ENCODE measurements at regions not wholly inside any gene's neighbourhood (a gene's known extent, or its start where the extent isn't known, plus 50 kb on each side); places are given as distances from the start of the nearest gene placed in this dataset.

- Mint-ChIP-seq H3K9me3 (peaks cover 8% of the 10 kb centered on the region), H3K4me1 (peaks cover 7% of the 10 kb centered on the region), H3K27ac (no peak overlapping the region), H3K4me3 (no peak overlapping the region), H3K36me3 (no peaks in the 10 kb centered on the region)
- DNase-seq (ENCODE audit: low spot score in 2 of 2) (no peak), ATAC-seq (no peak)
These were observed 188.3 kb downstream of the DDX3Y start for GRCh38 chrY:13092986-13093385.

GRCh38 chrY:13093461-13093860 lies 188.8 kb downstream of the DDX3Y start:
- no peak for DNase-seq (ENCODE audit: low spot score in 2 of 2)
- Mint-ChIP-seq H3K4me1 (peaks cover 7% of the 10 kb centered on the region), H3K27ac (no peak overlapping the region), H3K9me3 (peaks cover 8% of the 10 kb centered on the region), H3K36me3 (no peaks in the 10 kb centered on the region), H3K4me3 (no peak overlapping the region)
- no peak for ATAC-seq

GRCh38 chrY:13094411-13094810 lies 189.7 kb downstream of the DDX3Y start:
- H3K9me3 Mint-ChIP-seq, result peaks cover 8% of the 10 kb centered on the region
- no peaks in the 10 kb centered on the region for H3K36me3 Mint-ChIP-seq
- H3K4me1 Mint-ChIP-seq, result peaks cover 7% of the 10 kb centered on the region
- peak in 1 of 2 donors; percentile 62 for DNase-seq (ENCODE audit: low spot score in 2 of 2)
- no peak overlapping the region for H3K4me3 Mint-ChIP-seq
- no peak overlapping the region for H3K27ac Mint-ChIP-seq
- ATAC-seq, result peak; percentile 74

GRCh38 chrY:13094904-13095600 lies 190.4 kb downstream of the DDX3Y start:
- H3K36me3 Mint-ChIP-seq, result no peaks in the 10 kb centered on the region
- H3K9me3 Mint-ChIP-seq, result peaks cover 8% of the 10 kb centered on the region
- DNase-seq (ENCODE audit: low spot score in 2 of 2), result no peak
- no peak overlapping the region for H3K27ac Mint-ChIP-seq
- H3K4me3 Mint-ChIP-seq, result no peak overlapping the region
- ATAC-seq, result no peak
- peaks cover 7% of the 10 kb centered on the region for H3K4me1 Mint-ChIP-seq

GRCh38 chrY:13126881-13127456 lies 222.3 kb downstream of the DDX3Y start:
- ATAC-seq (peak; percentile 46), DNase-seq (ENCODE audit: low spot score in 2 of 2) (peak in 1 of 2 donors; percentile 52)
- H3K27ac Mint-ChIP-seq, result no peak overlapping the region
- H3K36me3 Mint-ChIP-seq, result no peaks in the 10 kb centered on the region
- H3K9me3 Mint-ChIP-seq, result no peaks in the 10 kb centered on the region
- no peak overlapping the region for H3K4me3 Mint-ChIP-seq
- no peaks in the 10 kb centered on the region for H3K4me1 Mint-ChIP-seq

- Mint-ChIP-seq H3K4me3 (no peak overlapping the region), H3K27ac (no peak overlapping the region), H3K4me1 (no peaks in the 10 kb centered on the region), H3K9me3 (no peaks in the 10 kb centered on the region), H3K36me3 (no peaks in the 10 kb centered on the region)
- DNase-seq (ENCODE audit: low spot score in 2 of 2) (no peak), ATAC-seq (no peak)
These were observed 222.8 kb downstream of the DDX3Y start for GRCh38 chrY:13127476-13127875.

DNA sequence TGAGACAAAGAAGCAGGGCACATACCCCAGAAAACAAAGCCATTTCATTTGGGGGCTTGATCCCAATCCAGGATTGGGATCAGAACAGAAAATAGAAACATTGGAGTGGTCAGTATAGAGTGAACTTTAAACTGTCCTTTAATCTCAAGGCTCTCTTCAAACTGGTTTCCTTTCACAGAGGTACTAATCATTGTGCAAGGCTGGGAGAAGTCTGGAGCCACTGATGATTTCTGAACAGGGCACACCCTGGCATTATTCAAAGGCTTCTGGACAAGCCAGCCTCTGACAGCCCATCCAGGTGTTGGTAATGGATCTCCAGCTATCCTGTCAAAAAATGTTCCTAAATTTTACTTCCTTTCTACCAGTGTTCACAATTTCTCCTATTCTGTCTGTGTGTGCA lies 244.5 kb downstream of the DDX3Y start:
- ATAC-seq, result no peak
- H3K36me3 Mint-ChIP-seq, result no peaks in the 10 kb centered on the region
- no peak overlapping the region for H3K27ac Mint-ChIP-seq
- no peak for DNase-seq (ENCODE audit: low spot score in 2 of 2)
- no peaks in the 10 kb centered on the region for H3K9me3 Mint-ChIP-seq
- H3K4me3 Mint-ChIP-seq, result peak overlapping the region; percentile 49
- peaks cover 7% of the 10 kb centered on the region for H3K4me1 Mint-ChIP-seq

GRCh38 chrY:13167698-13168097 lies 263.0 kb downstream of the DDX3Y start:
- DNase-seq (ENCODE audit: low spot score in 2 of 2) (no peak), ATAC-seq (no peak)
- Mint-ChIP-seq H3K36me3 (no peaks in the 10 kb centered on the region), H3K4me3 (no peak overlapping the region), H3K9me3 (no peaks in the 10 kb centered on the region), H3K27ac (no peak overlapping the region), H3K4me1 (no peaks in the 10 kb centered on the region)

- no peak overlapping the region for H3K4me3 Mint-ChIP-seq
- H3K36me3 Mint-ChIP-seq, result no peaks in the 10 kb centered on the region
- no peaks in the 10 kb centered on the region for H3K9me3 Mint-ChIP-seq
- no peaks in the 10 kb centered on the region for H3K4me1 Mint-ChIP-seq
- no peak overlapping the region for H3K27ac Mint-ChIP-seq
- peak; percentile 47 for ATAC-seq
- DNase-seq (ENCODE audit: low spot score in 2 of 2), result no peak
These were observed 263.6 kb downstream of the DDX3Y start for GRCh38 chrY:13168257-13168656.
